ENCODE measurements at regions not wholly inside any gene's neighbourhood (a gene's known extent, or its start where the extent isn't known, plus 50 kb on each side); places are given as distances from the start of the nearest gene placed in this dataset.
"Not testable (repeated sequence)": the region's sequence is repeated elsewhere in the genome, so short reads cannot be mapped to it uniquely, and the experiment has no call there.

DNA sequence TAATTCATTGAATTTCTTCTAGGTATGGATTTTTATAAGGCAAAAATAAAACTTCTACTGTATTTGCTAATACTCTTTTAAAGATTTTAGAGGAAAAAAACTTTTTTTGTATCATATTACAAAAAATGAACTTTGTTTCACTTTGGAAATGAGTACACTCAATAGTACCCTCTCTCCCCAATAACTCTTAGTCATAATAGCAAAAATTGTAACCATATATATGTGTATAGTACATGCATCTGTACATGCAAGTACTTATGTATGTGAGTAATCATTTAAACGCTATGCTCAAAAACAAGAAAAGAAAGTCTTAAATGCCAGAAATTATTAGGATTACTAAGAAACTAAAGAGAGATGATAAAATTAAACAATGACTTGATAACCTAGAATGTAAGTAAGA is 95.9 kb upstream of the HGF start:
- Histone ChIP-seq H3K4me1 (ENCODE audit: control insufficient read depth in 3 of 3, insufficient read depth in 3 of 3, low read length in 3 of 3) (no peaks in the 10 kb centered on the region), H3K36me3 (ENCODE audit: control insufficient read depth in 3 of 3, insufficient read depth in 3 of 3, low read length in 3 of 3) (no peaks in the 10 kb centered on the region), H3K9me3 (ENCODE audit: control insufficient read depth in 3 of 3, low read length in 3 of 3) (no peaks in the 10 kb centered on the region), H3K4me3 (ENCODE audit: low read length in 3 of 3) (no peak overlapping the region), H3K9ac (ENCODE audit: low read depth in 1 of 3, low read length in 3 of 3) (no peak overlapping the region), H3K27me3 (ENCODE audit: control insufficient read depth in 3 of 3, insufficient read depth in 3 of 3, low read length in 3 of 3) (no peaks in the 10 kb centered on the region), H3K27ac (ENCODE audit: low read depth, low read length) (no peak overlapping the region)

DNA sequence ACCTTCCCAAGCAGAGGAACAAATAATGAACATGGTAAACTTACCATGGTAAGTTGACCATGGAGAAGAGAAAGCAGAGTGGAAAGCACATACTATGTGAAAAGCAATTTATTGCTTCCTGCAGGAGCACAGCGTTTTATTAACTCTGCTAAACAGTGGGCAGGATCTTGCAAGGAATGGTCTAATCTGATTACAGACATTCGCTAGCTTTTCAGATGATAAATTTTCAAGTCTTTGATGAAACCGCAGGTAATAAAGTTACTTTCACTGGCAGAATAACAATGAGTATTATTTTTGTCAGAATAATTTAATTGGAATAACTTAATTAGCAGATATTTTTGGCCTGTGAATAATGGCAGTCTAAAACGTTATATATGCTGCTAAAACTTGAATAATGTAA is 89.6 kb upstream of the HGF start:
- Histone ChIP-seq H3K4me3 (ENCODE audit: low read length in 3 of 3) (no peak overlapping the region), H3K9me3 (ENCODE audit: control insufficient read depth in 3 of 3, low read length in 3 of 3) (no peaks in the 10 kb centered on the region), H3K36me3 (ENCODE audit: control insufficient read depth in 3 of 3, insufficient read depth in 3 of 3, low read length in 3 of 3) (no peaks in the 10 kb centered on the region), H3K27me3 (ENCODE audit: control insufficient read depth in 3 of 3, insufficient read depth in 3 of 3, low read length in 3 of 3) (no peaks in the 10 kb centered on the region), H3K9ac (ENCODE audit: low read depth in 1 of 3, low read length in 3 of 3) (no peak overlapping the region), H3K4me1 (ENCODE audit: control insufficient read depth in 3 of 3, insufficient read depth in 3 of 3, low read length in 3 of 3) (no peaks in the 10 kb centered on the region), H3K27ac (ENCODE audit: low read depth, low read length) (no peak overlapping the region)

DNA sequence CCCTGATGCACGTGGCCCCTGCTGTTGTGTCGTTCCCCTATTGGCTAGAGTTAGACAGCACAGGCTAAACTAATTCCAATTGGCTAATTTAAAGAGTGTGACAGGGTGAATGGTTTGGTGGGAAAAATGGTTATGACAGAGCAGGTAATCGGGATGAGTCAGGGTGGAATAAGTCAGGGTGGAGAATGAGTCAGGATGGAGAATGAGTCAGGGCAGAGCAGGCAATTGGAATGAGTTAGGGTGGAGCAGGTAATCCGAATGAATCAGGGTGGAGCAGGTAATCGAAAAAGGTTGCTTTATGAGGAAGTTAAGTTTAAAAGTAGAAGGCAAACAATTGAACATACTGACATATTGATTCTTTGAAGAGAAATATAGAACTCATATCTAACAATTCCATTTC is 89.0 kb upstream of the HGF start:
- not testable (repeated sequence) for H3K36me3 ChIP-seq (ENCODE audit: control insufficient read depth in 3 of 3, insufficient read depth in 3 of 3, low read length in 3 of 3); H3K4me3 ChIP-seq (ENCODE audit: low read length in 3 of 3); H3K9ac ChIP-seq (ENCODE audit: low read depth in 1 of 3, low read length in 3 of 3); H3K27me3 ChIP-seq (ENCODE audit: control insufficient read depth in 3 of 3, insufficient read depth in 3 of 3, low read length in 3 of 3); H3K4me1 ChIP-seq (ENCODE audit: control insufficient read depth in 3 of 3, insufficient read depth in 3 of 3, low read length in 3 of 3); H3K9me3 ChIP-seq (ENCODE audit: control insufficient read depth in 3 of 3, low read length in 3 of 3); H3K27ac ChIP-seq (ENCODE audit: low read depth, low read length)

DNA sequence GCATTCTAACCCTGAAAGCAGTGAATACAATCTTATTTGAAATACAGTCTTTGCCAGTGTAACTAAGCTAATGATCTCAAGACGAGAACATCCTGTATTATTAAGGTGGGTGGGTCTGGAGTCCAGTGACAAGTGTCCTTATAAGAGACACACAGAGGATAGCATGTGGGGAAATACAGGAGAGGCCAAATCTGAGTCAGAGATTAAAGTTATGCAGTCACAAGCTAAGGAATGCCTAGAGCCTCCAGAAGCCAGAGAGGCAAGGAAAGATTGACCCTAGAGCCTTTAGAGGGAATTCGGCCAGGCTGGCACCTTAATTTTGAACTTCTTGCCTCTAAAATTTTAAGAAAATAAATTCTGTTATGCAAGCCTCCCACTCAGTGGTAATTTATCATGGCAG is 87.5 kb upstream of the HGF start:
- Histone ChIP-seq H3K4me3 (ENCODE audit: low read length in 3 of 3) (no peak overlapping the region), H3K36me3 (ENCODE audit: control insufficient read depth in 3 of 3, insufficient read depth in 3 of 3, low read length in 3 of 3) (no peaks in the 10 kb centered on the region), H3K27me3 (ENCODE audit: control insufficient read depth in 3 of 3, insufficient read depth in 3 of 3, low read length in 3 of 3) (no peaks in the 10 kb centered on the region), H3K4me1 (ENCODE audit: control insufficient read depth in 3 of 3, insufficient read depth in 3 of 3, low read length in 3 of 3) (no peaks in the 10 kb centered on the region), H3K27ac (ENCODE audit: low read depth, low read length) (no peak overlapping the region), H3K9ac (ENCODE audit: low read depth in 1 of 3, low read length in 3 of 3) (no peak overlapping the region), H3K9me3 (ENCODE audit: control insufficient read depth in 3 of 3, low read length in 3 of 3) (no peaks in the 10 kb centered on the region)

DNA sequence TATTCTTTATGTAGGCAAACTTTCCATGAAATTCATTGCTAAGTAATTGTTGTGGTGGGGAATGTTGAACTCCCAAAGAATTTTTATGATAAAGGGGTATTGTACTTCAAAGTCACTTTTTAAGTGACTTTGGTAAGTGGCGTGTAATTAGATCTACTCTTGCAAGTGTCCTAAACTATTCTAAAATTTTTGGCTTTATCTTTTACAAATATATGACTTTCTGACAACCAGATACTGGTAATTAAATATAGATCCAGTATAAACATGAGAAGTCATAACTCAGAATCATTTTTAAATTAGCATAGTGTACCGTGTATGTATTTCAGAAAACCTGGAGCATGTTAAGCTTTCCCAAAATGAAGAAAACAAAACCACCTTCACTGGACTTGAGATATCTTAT is 84.7 kb upstream of the HGF start:
- H3K27ac ChIP-seq (ENCODE audit: low read depth, low read length) = no peak overlapping the region

DNA sequence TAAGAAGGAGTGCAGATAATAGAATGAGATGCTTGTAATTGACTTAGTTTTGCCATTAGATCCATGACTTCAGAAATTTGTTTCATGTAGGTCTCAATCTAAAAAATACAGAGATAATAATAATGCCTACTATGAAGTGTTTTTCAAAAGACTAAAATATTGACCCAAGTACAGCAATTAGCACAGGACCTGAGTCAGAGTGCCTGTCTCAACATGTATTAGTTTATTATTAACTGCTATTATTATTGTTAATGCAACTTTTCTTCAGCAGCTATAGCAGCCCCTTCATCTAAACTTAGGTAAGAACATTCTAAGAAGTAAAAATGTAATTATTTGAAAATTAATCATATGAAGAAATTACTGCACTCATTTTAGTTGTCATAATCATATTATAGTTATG is 82.9 kb upstream of the HGF start:
- Histone ChIP-seq H3K27me3 (ENCODE audit: control insufficient read depth in 3 of 3, insufficient read depth in 3 of 3, low read length in 3 of 3) (no peaks in the 10 kb centered on the region), H3K4me1 (ENCODE audit: control insufficient read depth in 3 of 3, insufficient read depth in 3 of 3, low read length in 3 of 3) (no peaks in the 10 kb centered on the region), H3K9me3 (ENCODE audit: control insufficient read depth in 3 of 3, low read length in 3 of 3) (no peaks in the 10 kb centered on the region), H3K36me3 (ENCODE audit: control insufficient read depth in 3 of 3, insufficient read depth in 3 of 3, low read length in 3 of 3) (no peaks in the 10 kb centered on the region), H3K27ac (ENCODE audit: low read depth, low read length) (no peak overlapping the region), H3K9ac (ENCODE audit: low read depth in 1 of 3, low read length in 3 of 3) (no peak overlapping the region), H3K4me3 (ENCODE audit: low read length in 3 of 3) (no peak overlapping the region)

More for the DNA sequence above, 84.7 kb upstream of the HGF start:
- Histone ChIP-seq H3K4me1 (ENCODE audit: control insufficient read depth in 3 of 3, insufficient read depth in 3 of 3, low read length in 3 of 3) (no peaks in the 10 kb centered on the region), H3K9ac (ENCODE audit: low read depth in 1 of 3, low read length in 3 of 3) (no peak overlapping the region), H3K27me3 (ENCODE audit: control insufficient read depth in 3 of 3, insufficient read depth in 3 of 3, low read length in 3 of 3) (no peaks in the 10 kb centered on the region), H3K9me3 (ENCODE audit: control insufficient read depth in 3 of 3, low read length in 3 of 3) (no peaks in the 10 kb centered on the region), H3K4me3 (ENCODE audit: low read length in 3 of 3) (no peak overlapping the region), H3K36me3 (ENCODE audit: control insufficient read depth in 3 of 3, insufficient read depth in 3 of 3, low read length in 3 of 3) (no peaks in the 10 kb centered on the region)

DNA sequence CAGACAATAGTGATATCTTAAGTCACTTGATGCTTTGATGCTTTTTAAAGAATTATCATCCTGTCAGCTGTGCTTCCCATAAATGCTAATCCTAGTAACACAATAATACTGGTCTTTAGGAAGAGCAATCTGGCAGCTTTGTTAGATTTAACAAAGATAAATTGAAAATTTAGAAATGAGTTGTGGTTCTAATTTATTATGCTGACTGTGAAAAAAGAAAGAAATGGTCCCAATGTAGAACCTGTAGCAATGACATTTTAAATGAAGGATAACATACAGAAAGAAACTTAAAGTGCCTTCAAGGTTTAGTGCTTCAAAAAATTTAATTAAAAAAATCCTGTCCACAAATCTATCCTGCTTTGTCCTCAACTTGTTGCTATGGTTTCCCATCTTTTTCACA is 81.6 kb upstream of the HGF start:
- Histone ChIP-seq H3K9me3 (ENCODE audit: control insufficient read depth in 3 of 3, low read length in 3 of 3) (no peaks in the 10 kb centered on the region), H3K4me3 (ENCODE audit: low read length in 3 of 3) (no peak overlapping the region), H3K4me1 (ENCODE audit: control insufficient read depth in 3 of 3, insufficient read depth in 3 of 3, low read length in 3 of 3) (no peaks in the 10 kb centered on the region), H3K27me3 (ENCODE audit: control insufficient read depth in 3 of 3, insufficient read depth in 3 of 3, low read length in 3 of 3) (no peaks in the 10 kb centered on the region), H3K36me3 (ENCODE audit: control insufficient read depth in 3 of 3, insufficient read depth in 3 of 3, low read length in 3 of 3) (no peaks in the 10 kb centered on the region), H3K27ac (ENCODE audit: low read depth, low read length) (no peak overlapping the region), H3K9ac (ENCODE audit: low read depth in 1 of 3, low read length in 3 of 3) (no peak overlapping the region)

DNA sequence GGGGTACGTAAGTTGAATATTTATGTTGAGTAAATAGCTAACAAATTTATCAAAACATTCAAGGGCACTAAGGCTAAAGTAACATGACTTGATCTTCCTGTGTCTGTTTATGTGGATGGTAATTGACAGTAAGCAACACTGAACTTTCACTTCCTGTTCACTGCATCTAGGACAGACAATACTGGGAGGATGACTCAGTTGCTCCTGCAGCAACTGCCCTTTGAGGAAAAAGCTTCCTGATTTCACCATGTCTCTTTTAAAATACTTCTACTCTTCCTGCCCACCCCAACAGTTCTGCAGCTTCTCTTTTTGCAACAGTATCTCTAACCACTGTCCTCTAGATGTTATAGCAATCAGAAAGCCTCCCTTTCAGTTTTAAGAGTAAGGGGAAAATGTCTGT is 76.6 kb upstream of the HGF start:
- Histone ChIP-seq H3K9me3 (ENCODE audit: control insufficient read depth in 3 of 3, low read length in 3 of 3) (no peaks in the 10 kb centered on the region), H3K9ac (ENCODE audit: low read depth in 1 of 3, low read length in 3 of 3) (no peak overlapping the region), H3K4me1 (ENCODE audit: control insufficient read depth in 3 of 3, insufficient read depth in 3 of 3, low read length in 3 of 3) (no peaks in the 10 kb centered on the region), H3K4me3 (ENCODE audit: low read length in 3 of 3) (peak overlapping the region in 1 of 3 donors; percentile 0), H3K36me3 (ENCODE audit: control insufficient read depth in 3 of 3, insufficient read depth in 3 of 3, low read length in 3 of 3) (no peaks in the 10 kb centered on the region), H3K27ac (ENCODE audit: low read depth, low read length) (peak overlapping the region; percentile 54), H3K27me3 (ENCODE audit: control insufficient read depth in 3 of 3, insufficient read depth in 3 of 3, low read length in 3 of 3) (no peaks in the 10 kb centered on the region)

DNA sequence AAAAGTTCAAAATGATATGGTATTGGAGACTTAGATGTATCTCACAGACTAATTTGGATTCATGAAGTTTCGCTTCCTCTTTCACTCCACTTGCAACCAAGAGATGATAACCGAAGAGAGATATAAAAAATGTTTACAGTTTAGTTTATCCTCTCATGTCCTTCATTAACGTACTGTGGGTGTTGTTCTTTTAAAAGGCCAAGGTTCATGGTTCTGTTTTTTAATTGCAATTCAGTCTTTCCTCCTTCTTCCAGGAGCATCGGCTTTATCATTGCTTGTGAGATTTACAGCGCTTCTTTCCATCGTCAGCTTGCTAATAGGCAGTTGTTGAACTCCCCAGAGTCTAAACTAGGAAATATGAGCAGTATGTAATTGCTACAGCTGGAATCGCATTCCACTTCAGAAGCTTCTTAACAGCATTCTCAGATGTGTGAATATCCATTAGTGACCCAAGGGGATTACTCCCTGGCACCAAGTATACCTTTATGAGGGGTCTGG is 75.9 kb upstream of the HGF start:
- H3K27ac ChIP-seq (ENCODE audit: low read depth, low read length) = peak overlapping the region; percentile 54

DNA sequence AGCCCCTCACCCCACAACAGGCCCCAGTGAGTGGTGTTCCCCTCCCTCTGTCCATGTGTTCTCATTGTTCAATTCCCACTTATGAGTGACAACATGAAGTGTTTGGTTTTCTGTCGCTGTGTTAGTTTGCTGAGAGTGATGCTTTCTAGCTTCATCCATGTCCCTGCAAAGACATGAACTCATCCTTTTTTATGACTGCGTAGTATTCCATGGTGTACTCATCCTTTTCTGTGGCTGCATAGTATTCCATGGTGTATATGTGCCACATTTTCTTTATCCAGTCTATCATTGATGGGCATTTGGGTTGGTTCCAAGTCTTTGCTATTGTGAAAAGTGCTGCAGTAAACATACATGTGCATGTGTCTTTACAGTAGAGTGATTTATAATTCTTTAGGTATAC is 73.8 kb upstream of the HGF start:
- H3K36me3 ChIP-seq (ENCODE audit: control insufficient read depth in 3 of 3, insufficient read depth in 3 of 3, low read length in 3 of 3); H3K4me1 ChIP-seq (ENCODE audit: control insufficient read depth in 3 of 3, insufficient read depth in 3 of 3, low read length in 3 of 3); H3K27ac ChIP-seq (ENCODE audit: low read depth, low read length); H3K4me3 ChIP-seq (ENCODE audit: low read length in 3 of 3); H3K9ac ChIP-seq (ENCODE audit: low read depth in 1 of 3, low read length in 3 of 3); H3K9me3 ChIP-seq (ENCODE audit: control insufficient read depth in 3 of 3, low read length in 3 of 3); H3K27me3 ChIP-seq (ENCODE audit: control insufficient read depth in 3 of 3, insufficient read depth in 3 of 3, low read length in 3 of 3): not testable (repeated sequence)

More for the DNA sequence above, 75.9 kb upstream of the HGF start:
- Histone ChIP-seq H3K27me3 (ENCODE audit: control insufficient read depth in 3 of 3, insufficient read depth in 3 of 3, low read length in 3 of 3) (no peaks in the 10 kb centered on the region), H3K4me1 (ENCODE audit: control insufficient read depth in 3 of 3, insufficient read depth in 3 of 3, low read length in 3 of 3) (no peaks in the 10 kb centered on the region), H3K4me3 (ENCODE audit: low read length in 3 of 3) (peak overlapping the region in 2 of 3 donors; percentile 0 to 6), H3K9ac (ENCODE audit: low read depth in 1 of 3, low read length in 3 of 3) (no peak overlapping the region), H3K36me3 (ENCODE audit: control insufficient read depth in 3 of 3, insufficient read depth in 3 of 3, low read length in 3 of 3) (no peaks in the 10 kb centered on the region), H3K9me3 (ENCODE audit: control insufficient read depth in 3 of 3, low read length in 3 of 3) (no peaks in the 10 kb centered on the region)

DNA sequence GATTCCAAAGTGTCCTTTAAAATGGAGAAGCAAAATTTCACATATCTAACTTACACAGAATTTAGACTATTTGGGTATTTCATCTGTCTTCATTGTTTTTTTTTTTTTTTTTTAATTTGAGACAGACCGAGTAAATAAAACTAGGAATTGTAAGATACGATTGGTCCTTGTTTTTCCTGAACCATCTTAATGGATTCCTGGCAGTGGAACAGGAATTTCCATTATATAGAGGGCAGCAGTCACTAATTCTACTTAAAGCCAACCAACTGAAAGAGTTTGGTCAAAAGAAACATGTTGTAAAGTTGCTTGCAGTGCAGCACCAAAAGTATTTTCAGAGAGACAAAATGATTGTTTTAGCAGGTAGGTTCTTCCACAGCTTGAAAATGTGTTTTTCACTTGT is 72.5 kb upstream of the HGF start:
- H3K9me3 ChIP-seq (ENCODE audit: control insufficient read depth in 3 of 3, low read length in 3 of 3) = no peaks in the 10 kb centered on the region
- no peak overlapping the region for H3K27ac ChIP-seq (ENCODE audit: low read depth, low read length)
- no peaks in the 10 kb centered on the region for H3K4me1 ChIP-seq (ENCODE audit: control insufficient read depth in 3 of 3, insufficient read depth in 3 of 3, low read length in 3 of 3)
- no peak overlapping the region for H3K4me3 ChIP-seq (ENCODE audit: low read length in 3 of 3)
- H3K9ac ChIP-seq (ENCODE audit: low read depth in 1 of 3, low read length in 3 of 3) = no peak overlapping the region
- H3K27me3 ChIP-seq (ENCODE audit: control insufficient read depth in 3 of 3, insufficient read depth in 3 of 3, low read length in 3 of 3) = no peaks in the 10 kb centered on the region
- no peaks in the 10 kb centered on the region for H3K36me3 ChIP-seq (ENCODE audit: control insufficient read depth in 3 of 3, insufficient read depth in 3 of 3, low read length in 3 of 3)

Measured in skeletal muscle tissue (tissue), 3 donors.